Caco-2 (cell line): ENCODE measurements at regions not wholly inside any gene's neighbourhood (a gene's known extent, or its start where the extent isn't known, plus 50 kb on each side); places are given as distances from the start of the nearest gene placed in this dataset.

Experiments used
- BruUV-seq: library from RNA; stranded (reverse); fragments of 400-500 nt; replicated peaks from 2 replicates; lab custom pipeline; 2021; lab: Mats Ljungman, UMichigan
- CTCF ChIA-PET: fragments of 300-600 bp; sonication (Branson Sonifier 250); formaldehyde crosslinking; loops from one replicate; lab custom pipeline; 2022; ENCODE audit warnings: antibody characterized with exemption; lab: Charles Lee
- POLR2A ChIA-PET: fragments of 300-600 bp; sonication (Branson Sonifier 250); formaldehyde crosslinking; loops from one replicate; lab custom pipeline; 2022; ENCODE audit warnings: antibody characterized with exemption; lab: Charles Lee
- DNase-seq, 2 experiments: peaks; one replicate each; pipeline versions ENCODE4 v3.0.0 to v3.0.0-alpha.2; 2020 to 2022
- H3K27me3 ChIP-seq: replicated peaks from 2 replicates; pipeline ENCODE4 v1.6.0; 2011; ENCODE audit warnings: low read length; ENCODE audit not compliant: control insufficient read depth, insufficient read depth
- H3K36me3 ChIP-seq: 2 replicates; pipeline ENCODE4 v1.5.1; 2011; ENCODE audit warnings: low read length; ENCODE audit not compliant: control insufficient read depth, insufficient read depth
- H3K4me1 ChIP-seq: fragments of 250-450 bp; sonication (Bioruptor Pico); 2 replicates; pipeline ENCODE4 v1.5.1; 2020; ENCODE audit warnings: mild to moderate bottlenecking
- H3K4me3 ChIP-seq: 2 replicates; pipeline ENCODE4 v1.5.1; 2011; ENCODE audit warnings: low read depth, mild to moderate bottlenecking, control low read depth, low read length
- H3K9me3 ChIP-seq: fragments of 250-450 bp; sonication (Bioruptor Pico); 2 replicates; pipeline ENCODE4 v1.5.1; 2020; ENCODE audit warnings: mild to moderate bottlenecking, moderate library complexity
- H3K27ac Mint-ChIP-seq: one replicate; pipeline ENCODE4 v1.8.0; 2022; ENCODE audit warnings: mixed read lengths; ENCODE audit not compliant: unreplicated experiment
- H3K27me3 Mint-ChIP-seq: one replicate; pipeline ENCODE4 v1.8.0; 2022; ENCODE audit warnings: mixed read lengths; ENCODE audit not compliant: insufficient read depth, unreplicated experiment
- H3K36me3 Mint-ChIP-seq: one replicate; pipeline ENCODE4 v1.8.0; 2022; ENCODE audit warnings: mild to moderate bottlenecking, mixed read lengths; ENCODE audit not compliant: insufficient read depth, unreplicated experiment
- H3K4me1 Mint-ChIP-seq: one replicate; pipeline ENCODE4 v1.8.0; 2022; ENCODE audit warnings: low read depth, mixed read lengths; ENCODE audit not compliant: unreplicated experiment
- H3K4me3 Mint-ChIP-seq: one replicate; pipeline ENCODE4 v1.8.0; 2022; ENCODE audit warnings: mild to moderate bottlenecking, moderate library complexity, mixed read lengths; ENCODE audit not compliant: unreplicated experiment
- H3K9me3 Mint-ChIP-seq: one replicate; pipeline ENCODE4 v1.8.0; 2022; ENCODE audit warnings: mixed read lengths; ENCODE audit not compliant: unreplicated experiment
- CTCF ChIP-seq, 2 experiments: fragments of 200-600 bp in 1 of 2; IDR thresholded peaks; 1 replicate in 1 of 2; 2 replicates in 1 of 2; pipeline versions ENCODE4 v1.5.1 to v1.8.0; 2011 to 2022; ENCODE audit warnings: antibody characterized with exemption in 1 of 2, control low read depth in 1 of 2, inconsistent platforms in 1 of 2, low read depth in 1 of 2, low read length in 1 of 2, mild to moderate bottlenecking in 1 of 2, moderate library complexity in 1 of 2; ENCODE audit not compliant: insufficient read depth in 1 of 2, severe bottlenecking in 1 of 2, unreplicated experiment in 1 of 2
- intact Hi-C: fragments of 100-400 bp; cut with micrococcal nuclease; formaldehyde crosslinking; loops from one replicate; pipeline ENCODE4 v1.10.0; 2022; ENCODE audit not compliant: unreplicated experiment

GRCh38 chr2:126543081-126543480 lies 112.9 kb upstream of the GYPC start:
- Mint-ChIP-seq H3K36me3 (no peaks in the 10 kb centered on the region), H3K4me3 (no peak overlapping the region), H3K4me1 (no peaks in the 10 kb centered on the region), H3K9me3 (peaks cover 26% of the 10 kb centered on the region), H3K27ac (no peak overlapping the region), H3K27me3 (no peaks in the 10 kb centered on the region)
- no peak overlapping the region for H3K4me3 ChIP-seq
- BruUV-seq, result no TSS peak
- no peaks in the 10 kb centered on the region for H3K4me1 ChIP-seq
- peaks cover 18% of the 10 kb centered on the region for H3K9me3 ChIP-seq
- intact Hi-C loops, result no loop called here
- DNase-seq, result no peak
- H3K36me3 ChIP-seq, result no peaks in the 10 kb centered on the region
- H3K27me3 ChIP-seq, result no peaks in the 10 kb centered on the region
- no peak for TF ChIP-seq CTCF (IDR thresholded peaks at IDR 0.05; ENCODE audit: insufficient read depth in 1 of 2, low read depth in 1 of 2, low read length in 1 of 2, severe bottlenecking in 1 of 2, unreplicated experiment in 1 of 2)
- POLR2A ChIA-PET, result no interaction called here
- CTCF ChIA-PET, result no interaction called here

GRCh38 chr2:126558029-126558428 lies 97.9 kb upstream of the GYPC start:
- ChIA-PET POLR2A (no interaction called here), CTCF (no interaction called here)
- Mint-ChIP-seq H3K36me3 (no peaks in the 10 kb centered on the region), H3K27ac (no peak overlapping the region), H3K4me1 (no peaks in the 10 kb centered on the region), H3K4me3 (no peak overlapping the region), H3K27me3 (peaks cover 13% of the 10 kb centered on the region), H3K9me3 (no peaks in the 10 kb centered on the region)
- BruUV-seq, result no TSS peak
- no peak for TF ChIP-seq CTCF (IDR thresholded peaks at IDR 0.05; ENCODE audit: insufficient read depth in 1 of 2, low read depth in 1 of 2, low read length in 1 of 2, severe bottlenecking in 1 of 2, unreplicated experiment in 1 of 2)
- H3K9me3 ChIP-seq, result no peaks in the 10 kb centered on the region
- intact Hi-C loops, result no loop called here
- H3K4me3 ChIP-seq, result no peak overlapping the region
- no peaks in the 10 kb centered on the region for H3K4me1 ChIP-seq
- no peaks in the 10 kb centered on the region for H3K27me3 ChIP-seq
- DNase-seq, result no peak
- no peaks in the 10 kb centered on the region for H3K36me3 ChIP-seq

GRCh38 chr2:126568734-126569133 lies 87.2 kb upstream of the GYPC start:
- Histone ChIP-seq H3K4me1 (no peaks in the 10 kb centered on the region), H3K36me3 (no peaks in the 10 kb centered on the region), H3K4me3 (no peak overlapping the region), H3K27me3 (no peaks in the 10 kb centered on the region), H3K9me3 (no peaks in the 10 kb centered on the region)
- Mint-ChIP-seq H3K36me3 (no peaks in the 10 kb centered on the region), H3K4me1 (no peaks in the 10 kb centered on the region), H3K4me3 (no peak overlapping the region), H3K27ac (no peak overlapping the region), H3K9me3 (peaks cover 8% of the 10 kb centered on the region), H3K27me3 (peaks cover 3% of the 10 kb centered on the region)
- ChIA-PET POLR2A (no interaction called here), CTCF (no interaction called here)
- DNase-seq, result no peak
- TF ChIP-seq CTCF (IDR thresholded peaks at IDR 0.05; ENCODE audit: insufficient read depth in 1 of 2, low read depth in 1 of 2, low read length in 1 of 2, severe bottlenecking in 1 of 2, unreplicated experiment in 1 of 2), result no peak
- BruUV-seq, result no TSS peak
- intact Hi-C loops, result no loop called here
